GM18861 (cell line): ENCODE measurements at regions not wholly inside any gene's neighbourhood (a gene's known extent, or its start where the extent isn't known, plus 50 kb on each side); places are given as distances from the start of the nearest gene placed in this dataset.

Experiments
- ATAC-seq: cut with Tn5 transposase; IDR thresholded peaks from one replicate; pipeline ENCODE4 v1.9.1; 2021; ENCODE audit not compliant: unreplicated experiment

DNA sequence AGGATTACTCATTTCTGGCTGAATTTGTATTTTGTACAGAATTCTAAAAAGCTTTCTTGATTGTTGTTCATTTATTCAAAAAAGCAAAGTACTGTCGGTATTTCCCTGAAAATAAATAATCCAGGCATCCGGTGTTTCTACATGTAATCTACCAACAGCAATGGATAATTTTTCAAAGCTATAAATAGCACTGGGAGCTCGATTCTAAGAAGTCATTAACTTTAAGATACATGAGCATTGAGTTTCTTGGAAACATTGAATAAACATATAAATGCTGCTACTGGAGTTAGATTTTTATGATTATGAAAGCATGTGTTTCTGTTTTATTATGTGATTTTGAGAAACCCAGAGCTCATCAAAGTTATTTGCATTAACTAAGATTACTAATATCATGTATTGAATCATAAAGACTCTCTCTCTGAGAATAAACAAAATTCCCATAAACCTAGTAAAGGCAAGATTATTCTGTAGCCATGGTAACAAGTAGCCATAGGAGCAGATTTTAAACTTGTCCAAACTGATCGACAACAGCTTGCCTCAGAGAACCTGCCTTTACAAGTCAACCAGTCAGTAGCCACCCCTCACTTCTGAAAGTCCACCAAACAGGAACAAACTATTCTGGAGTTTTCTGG lies 197.0 kb downstream of the DRD1 start:
- no peak for ATAC-seq

DNA sequence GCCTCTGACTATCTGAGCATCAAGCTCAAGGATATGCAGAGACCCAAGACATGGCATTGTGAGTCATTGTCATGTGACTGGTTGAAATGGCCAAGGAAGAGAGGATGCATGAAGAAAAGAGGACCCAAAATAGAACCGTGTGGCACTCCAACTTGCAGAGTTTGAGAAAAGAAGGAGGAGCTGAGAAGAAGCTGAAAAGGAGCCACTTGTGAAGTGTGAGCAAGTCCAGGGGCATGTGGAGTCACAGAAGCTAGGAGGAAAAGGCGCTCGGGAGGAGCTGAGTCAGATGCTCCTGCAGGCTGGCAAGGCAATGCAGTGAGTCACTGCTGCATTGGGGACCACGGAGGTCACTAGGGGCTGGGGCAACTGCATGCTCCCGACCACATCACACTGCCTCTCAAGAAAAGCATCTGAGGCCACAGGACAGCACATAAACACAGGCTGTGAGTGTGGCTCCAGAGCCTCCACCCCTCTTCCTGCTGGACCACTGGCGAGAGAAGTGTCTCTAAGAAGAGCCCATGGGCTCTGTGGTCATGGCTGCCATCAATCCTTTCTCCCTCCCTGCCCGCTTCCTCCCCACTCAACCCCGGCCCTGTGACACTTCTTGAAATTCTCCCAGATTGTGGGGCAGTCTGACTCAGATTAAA lies 197.6 kb downstream of the DRD1 start:
- no peak for ATAC-seq

DNA sequence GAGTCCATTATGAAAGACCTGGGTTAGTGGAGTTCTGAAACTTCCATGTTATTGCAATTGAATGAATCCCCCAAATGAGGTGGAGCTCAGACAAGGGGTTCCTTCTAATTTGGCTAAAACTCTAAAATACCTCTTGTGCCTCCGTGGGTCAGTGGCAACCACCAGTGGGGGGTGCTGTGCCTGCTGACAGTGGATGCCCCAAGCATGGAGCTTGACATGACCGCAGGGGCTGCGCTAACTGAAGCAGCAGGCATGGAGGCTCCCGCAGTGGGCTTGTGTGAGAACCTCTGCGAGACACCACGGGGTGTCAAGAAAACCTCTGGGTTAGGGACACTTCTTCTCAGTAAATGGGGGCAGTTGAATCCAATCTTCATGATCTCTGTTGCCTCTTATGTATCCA lies 200.5 kb downstream of the DRD1 start:
- ATAC-seq: no peak

DNA sequence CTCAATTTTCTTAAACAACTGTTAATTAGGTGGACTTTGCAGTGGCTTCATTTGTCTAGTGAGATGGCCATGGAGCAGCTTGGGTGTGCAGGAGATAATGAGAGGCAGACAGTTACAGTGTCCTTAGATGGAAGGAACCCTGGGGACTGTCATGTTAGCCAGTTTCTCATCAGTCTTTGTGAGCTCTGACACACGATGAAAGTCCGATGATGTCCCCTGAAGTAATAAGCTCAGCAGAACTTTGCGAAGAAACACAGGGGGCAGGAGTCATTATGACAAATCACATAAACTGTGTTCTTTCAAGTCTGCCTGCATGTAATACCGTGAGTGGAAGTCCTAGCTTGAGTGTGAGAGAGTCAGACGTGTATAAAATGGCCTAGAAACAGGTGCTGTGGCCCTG lies 201.8 kb downstream of the DRD1 start:
- ATAC-seq: no peak

DNA sequence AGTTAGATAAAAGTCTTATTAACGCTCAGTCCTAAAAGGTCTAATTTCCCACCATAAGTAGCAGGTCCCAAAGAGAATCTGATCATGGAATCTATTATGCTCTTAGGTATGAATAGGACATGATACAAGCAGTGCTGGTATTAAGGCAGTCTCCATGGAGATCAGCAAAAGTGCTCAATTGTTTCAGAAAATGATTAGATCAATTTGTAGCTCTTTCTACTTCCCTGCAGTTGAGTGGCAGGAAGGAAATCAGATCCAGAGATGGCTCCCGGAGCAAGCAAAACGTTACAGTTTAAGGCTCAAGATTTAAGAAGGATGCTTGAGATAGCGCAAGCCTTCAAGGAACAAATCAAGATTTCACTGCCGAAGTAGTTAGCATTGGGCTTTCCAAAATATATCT lies 205.7 kb downstream of the DRD1 start:
- no peak for ATAC-seq

DNA sequence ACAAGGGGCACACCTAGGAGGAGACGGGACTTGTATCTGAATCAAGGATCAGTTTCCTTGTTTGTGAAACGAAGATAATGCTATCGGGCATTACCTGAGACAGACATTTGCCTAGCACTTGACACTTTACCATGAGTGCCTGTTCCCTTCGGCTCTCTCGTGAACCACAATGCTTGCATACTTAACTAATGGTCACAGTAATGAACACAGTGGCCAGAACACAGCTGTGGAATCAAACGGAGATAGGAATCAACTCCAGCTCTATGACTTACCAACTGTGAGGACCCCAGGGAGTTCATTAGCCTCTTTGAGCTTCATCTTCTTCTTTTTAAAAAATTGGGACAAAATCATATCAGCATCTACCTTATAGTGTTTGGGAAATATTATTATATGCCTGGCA lies 207.8 kb downstream of the DRD1 start:
- no peak for ATAC-seq

DNA sequence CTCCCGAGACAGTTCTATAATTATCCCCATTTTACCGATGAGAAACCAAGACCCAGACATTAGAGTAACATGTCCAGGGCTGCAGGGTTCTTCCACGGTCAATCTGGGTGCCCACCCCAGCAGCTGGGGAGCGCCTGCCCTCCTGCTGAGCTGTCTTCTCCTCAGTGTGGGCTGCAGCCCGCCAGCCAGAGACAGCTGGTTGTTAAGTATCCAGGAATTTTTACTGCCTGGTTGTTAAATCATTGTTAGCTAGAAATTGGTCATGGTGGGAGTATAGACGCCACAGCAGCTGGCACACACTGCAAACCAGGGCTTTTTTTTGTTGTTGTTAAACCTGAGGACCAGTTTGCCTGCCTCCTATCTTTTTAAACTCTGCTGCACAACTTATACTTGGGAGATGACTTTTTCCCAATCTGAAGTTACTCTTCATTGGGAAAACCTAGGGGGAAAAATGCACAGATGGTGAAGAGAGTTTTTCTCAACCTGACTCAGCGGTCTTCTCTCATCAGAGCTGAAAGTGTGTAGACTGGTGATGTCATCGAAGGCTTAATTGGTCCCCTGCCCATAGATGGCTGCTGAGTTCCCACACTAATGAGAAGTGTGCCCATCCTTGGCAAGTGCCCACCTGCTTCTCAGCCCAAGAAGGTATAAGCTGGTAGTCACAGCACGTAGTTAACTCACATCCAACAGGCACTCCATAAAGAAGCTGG lies 208.6 kb downstream of the DRD1 start:
- ATAC-seq: no peak

DNA sequence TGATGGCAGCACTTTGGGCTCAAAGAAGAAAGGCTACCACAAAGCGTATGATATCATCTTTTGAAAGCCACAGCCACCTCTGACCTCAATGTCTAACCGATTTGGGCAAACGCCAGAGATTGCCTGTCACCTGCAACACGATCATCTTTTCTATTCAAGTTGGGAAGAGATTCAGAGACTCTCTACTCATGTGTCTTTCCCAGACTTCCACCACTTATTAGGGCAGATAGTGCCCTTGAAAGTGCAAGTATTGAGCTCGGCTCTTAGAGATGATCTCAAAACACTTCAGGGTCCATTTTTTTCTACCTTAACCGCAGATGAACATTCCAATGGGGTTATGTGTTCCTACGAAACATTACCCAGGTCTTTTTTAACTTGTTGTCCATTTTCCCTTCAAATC lies 213.7 kb downstream of the DRD1 start:
- ATAC-seq: no peak

DNA sequence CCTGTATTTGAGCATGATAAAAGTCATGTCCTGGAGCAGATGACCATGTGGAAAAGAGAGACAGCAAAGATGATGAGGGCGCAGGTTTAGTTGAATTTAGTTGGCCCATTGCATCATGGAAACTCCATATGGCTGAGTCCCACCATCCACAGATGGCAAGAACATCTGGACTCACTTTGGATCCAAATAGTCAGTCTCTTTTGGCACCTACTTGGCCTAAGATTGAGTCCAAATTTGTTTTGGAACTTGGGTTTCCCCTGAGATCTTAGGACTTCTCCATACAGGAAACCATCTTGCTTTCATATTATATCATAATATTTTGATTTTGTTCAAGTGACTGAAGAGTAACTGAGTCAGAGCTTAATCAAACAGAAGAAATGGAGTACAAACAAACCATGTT lies 217.5 kb downstream of the DRD1 start:
- no peak for ATAC-seq

DNA sequence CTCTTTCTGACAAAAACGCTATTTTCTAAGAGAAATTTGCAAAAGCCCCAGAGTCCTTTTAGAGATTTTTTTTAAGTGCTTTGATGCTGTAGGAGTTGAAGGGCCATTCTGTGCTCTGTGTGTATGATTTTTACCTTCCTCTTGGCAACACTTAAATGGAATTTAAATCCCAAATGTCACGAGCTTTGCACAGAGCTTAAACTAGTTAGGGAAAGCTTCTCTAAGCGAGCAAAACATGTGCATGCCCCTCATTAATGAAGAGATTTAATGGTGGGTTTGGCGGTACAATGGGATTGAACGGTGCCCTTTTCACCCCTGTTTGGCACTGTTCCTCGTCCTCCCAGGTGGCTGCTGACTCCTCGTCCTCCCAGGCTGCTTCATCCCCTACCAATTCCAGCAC lies 220.7 kb downstream of the DRD1 start:
- ATAC-seq: no peak

DNA sequence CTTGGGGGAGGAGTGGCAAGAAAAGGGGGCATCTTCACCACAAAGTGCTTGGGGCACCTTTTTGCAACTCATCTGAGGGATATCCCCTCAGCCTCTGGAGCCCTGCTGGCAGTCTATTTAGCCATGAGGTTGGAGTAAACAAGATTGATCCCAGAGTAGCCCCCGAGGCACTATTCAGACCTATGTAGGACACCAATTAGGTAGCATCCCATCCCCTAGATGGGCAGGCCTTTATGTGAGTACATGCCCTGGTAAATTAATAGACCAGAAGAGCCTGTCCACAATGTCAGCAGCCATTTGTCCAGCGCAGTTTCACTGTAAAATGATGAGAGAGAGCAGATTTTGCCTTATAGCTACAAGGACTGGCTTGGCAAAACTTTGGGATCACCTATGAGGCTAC lies 221.4 kb downstream of the DRD1 start:
- ATAC-seq: no peak

DNA sequence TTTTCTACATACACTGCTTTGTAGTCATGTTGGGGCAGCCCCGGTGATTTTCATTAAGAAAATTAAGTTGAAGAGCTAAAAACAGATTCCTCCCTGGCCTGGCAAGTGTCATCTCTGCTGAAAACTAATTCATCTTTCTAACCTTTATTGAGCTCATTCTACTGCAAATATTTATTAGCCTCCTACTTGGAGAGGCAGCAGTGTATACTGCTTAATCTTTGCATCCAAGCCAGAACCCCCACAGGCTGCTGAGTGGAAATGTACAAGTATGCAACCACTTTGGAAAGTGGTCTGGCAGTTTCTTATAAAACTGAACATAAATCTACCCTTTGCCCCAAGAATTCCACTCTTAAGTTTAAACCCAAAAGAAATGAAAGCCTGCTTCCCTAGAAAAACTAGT lies 223.4 kb downstream of the DRD1 start:
- no peak for ATAC-seq

DNA sequence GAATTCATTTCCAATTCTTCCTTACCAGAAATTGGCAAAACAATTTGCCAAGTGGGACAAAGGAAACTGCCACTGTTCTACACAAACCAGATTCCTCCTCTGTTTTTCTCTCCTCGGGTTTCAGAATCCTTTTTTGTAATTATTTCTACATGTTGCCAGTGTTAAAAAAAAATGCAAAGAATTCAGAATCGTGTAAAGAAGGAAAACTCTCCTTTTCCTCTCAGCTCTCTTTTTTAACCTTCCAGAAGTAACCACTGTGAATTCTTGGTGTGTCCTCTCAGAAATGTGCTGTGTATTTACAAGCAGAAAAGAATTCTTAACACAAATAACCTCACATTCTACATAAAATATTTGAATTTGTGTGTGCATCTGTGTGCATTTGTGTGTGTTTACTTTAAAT lies 224.6 kb downstream of the DRD1 start:
- ATAC-seq: no peak

DNA sequence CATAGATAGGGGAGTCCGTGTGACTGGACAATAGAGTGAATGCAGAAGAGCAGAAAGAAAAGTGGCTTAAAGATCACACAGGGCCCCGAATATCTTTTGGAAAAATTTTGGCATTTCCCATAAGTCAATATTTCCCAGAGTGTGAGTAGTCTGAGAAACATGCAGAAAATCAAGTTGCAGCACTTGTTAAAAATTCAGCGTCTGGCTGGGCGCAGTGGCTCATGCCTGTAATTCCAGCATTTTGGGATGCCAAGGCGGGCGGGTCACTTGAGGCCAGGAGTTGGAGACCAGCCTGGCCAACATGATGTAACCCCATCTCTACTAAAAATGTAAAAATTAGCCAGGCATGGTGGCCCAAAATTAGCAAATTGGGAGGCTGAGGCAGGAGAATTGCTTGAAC lies 227.0 kb downstream of the DRD1 start:
- no peak for ATAC-seq

DNA sequence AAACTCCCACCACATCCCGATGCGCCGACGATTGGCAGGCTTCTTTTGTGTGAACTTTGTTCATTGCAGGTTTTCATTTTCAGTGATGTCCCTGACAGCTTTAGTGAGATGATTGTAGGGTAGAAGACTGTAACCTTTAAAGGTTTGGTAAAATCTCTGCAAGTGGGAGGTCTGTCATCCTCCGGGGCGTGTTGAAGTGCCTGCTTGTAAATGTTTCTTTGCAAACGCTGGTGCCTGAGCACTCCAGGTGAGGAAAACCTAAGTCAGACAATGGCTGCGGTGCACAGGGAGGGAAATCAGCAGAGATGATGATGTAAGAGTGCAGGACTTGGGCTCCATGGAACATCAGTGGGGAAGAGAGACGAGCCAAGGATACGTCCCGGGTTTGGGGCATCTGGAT lies 228.1 kb downstream of the DRD1 start:
- ATAC-seq: no peak

DNA sequence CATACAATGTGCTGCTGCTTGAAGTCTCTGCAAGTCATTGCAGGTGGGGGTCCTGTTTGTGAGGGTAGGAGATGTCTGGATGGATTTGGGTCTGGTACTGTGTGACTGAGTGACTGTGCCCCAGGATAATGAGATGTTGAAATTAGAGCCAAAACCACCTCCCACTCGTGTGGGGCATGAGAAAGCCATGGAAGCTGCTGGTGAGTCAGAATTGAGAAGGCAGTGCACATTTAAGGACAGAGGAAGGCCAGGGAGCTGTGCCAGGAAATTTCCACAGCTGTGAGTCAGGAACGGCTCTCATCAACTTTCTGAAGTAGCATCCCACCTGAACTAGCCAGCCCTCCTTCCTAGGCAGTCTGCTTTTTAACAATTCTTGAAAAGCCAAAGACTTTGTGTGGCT lies 229.8 kb downstream of the DRD1 start:
- no peak for ATAC-seq

DNA sequence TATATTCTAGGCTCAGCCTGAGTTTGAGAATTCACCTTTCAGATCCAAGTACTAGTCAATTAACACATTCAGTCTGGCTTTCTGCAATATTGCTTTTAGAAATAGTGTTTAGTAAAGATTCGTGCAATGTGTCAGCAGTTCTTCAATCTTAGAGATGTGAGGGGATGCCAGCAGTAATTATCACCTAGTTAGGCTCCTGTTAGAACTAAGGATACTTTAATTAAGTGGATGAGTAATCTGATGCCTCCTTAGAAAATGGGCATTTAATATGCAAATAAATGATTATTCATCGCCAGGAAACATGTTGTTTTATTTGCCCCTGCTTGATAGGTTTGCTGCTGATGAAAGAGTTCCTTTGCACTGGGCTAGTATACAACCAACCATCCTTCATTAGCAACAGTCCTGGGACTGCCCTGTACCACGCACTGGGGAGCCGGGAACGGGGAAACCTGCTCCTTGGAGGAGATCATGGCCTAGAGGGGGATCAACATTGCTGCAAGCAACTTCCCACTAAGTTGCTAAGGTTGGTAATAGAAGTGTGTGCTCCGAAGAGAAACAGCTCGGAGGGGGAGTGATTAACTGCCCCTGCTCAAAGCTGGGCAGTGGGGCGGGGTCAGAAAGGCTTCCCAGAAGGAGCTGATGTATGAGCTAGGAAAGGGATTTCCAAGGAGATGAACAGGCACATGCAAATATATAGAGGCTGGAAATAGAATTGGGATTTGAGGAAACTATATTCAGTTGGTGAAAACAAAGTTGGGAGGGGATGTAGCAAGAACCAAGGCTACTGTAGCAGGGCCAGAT lies 231.8 kb downstream of the DRD1 start:
- no peak for ATAC-seq

DNA sequence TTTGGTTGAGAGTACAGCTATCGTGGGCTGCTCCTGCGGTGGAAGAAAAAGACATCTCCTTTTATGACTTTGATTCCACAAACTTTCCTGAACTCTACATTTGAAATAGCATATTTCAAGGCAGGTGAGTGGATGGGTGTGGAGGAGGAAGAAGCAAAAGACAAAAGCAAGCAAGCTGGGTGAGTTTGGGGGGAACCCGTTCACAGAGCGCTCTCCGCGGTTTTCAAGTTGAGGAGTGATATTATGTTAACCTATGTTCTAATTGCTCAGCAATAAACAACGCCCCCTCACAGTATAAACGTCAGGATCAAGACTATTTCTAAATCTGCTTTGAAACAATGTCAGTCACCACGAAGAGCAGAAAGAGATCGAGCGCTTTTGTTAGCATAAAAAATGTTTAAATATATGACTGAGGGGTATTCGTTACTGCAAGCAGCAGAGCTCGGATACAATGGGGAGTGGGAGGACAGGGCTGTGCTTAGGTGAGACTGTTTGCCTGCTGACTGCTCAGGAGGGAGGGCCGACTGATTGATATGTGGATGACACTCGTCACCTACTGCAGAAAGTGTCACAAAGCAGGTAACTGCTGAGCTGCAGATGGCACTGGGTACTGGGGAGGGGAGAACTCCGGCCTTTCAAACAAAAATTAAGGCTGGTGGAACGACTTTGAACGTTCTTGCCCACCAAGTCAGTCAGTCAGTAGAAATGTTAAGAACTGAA lies 236.5 kb downstream of the DRD1 start:
- no peak for ATAC-seq

DNA sequence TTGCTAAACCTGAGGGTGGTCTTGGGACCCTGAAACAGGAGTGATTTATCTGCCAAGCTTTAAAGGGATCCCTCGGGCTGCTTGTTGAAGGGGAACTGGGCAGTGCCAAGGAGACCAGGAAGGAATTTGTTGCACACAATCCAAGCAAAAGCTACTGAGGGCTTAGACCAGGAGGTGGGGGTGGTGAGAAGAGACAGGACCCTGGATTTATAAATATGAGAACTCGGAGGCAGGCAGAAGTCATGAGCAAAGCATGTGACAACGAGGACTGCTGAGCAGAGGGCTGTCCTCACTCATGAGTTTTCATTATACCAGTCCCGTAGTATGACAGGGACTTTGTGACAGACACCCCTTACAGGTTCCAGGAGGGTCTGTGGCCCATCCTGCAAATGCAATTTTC lies 237.3 kb downstream of the DRD1 start:
- ATAC-seq: no peak

DNA sequence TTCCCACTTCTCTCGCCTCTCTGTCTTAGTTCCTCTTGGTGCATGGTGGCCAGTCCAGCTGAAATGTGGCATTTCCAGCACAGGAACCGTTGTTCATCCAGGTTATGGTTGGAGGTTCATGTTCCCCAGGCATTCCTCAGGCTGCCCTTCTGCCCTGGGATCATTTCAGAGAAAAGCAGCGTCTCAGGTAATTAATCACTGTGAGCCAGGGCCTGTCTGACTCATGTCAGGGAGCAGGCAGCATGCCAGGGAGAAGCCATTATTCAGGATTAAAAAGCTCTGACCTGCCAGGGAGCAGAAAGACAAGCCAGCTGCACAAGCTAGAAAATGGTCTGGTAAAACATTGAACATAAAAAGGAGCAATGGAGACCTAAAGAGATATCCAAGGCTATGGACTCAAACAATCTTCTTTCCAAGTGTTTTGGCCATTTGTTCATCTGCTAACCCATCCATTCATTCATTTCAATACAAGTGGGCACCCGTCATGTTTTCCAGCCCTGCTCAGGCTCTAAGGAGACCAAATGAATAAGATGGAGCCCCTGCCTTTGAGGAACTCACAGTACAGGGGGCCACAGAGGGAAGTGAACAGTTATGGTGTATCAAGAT lies 241.4 kb downstream of the DRD1 start:
- ATAC-seq: no peak

DNA sequence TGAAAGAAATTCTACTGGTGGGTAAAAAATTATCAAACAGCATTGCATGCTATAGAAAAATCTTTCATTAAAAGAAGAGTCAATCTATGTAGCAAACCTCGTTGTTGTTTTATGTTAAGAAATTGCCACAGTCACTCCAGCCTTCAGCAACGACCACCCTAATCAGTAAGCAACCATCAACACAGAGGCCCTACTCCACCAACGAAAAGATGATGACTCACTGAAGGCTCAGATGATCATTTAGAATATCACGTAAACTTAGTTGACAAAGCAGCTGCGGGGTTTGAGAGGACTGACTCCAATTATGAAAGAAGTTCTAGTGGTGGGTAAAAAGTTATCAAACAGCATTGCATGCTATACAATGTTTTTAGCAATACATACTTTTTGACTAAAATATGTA lies 242.6 kb downstream of the DRD1 start:
- no peak for ATAC-seq
